Loucy (cell line): ENCODE measurements at regions not wholly inside any gene's neighbourhood (a gene's known extent, or its start where the extent isn't known, plus 50 kb on each side); places are given as distances from the start of the nearest gene placed in this dataset.

Experiments used
- H2AFZ ChIP-seq: fragments of 200-600 bp; sonication (generic); 2 replicates; pipeline ENCODE4 v1.6.0; 2016; ENCODE audit warnings: antibody characterized with exemption, mild to moderate bottlenecking, low read length, moderate library complexity
- H3F3A ChIP-seq: fragments of 200-600 bp; 2 replicates; pipeline ENCODE4 v1.6.0; 2016; ENCODE audit warnings: antibody characterized with exemption, low read depth, mild to moderate bottlenecking
- H3K27me3 ChIP-seq: fragments of 200-600 bp; sonication (generic); 2 replicates; pipeline ENCODE4 v1.6.1; 2014; ENCODE audit warnings: low read length, mild to moderate bottlenecking; ENCODE audit not compliant: insufficient read depth, poor library complexity, severe bottlenecking
- H3K36me3 ChIP-seq: fragments of 200-600 bp; sonication (generic); 2 replicates; pipeline ENCODE4 v1.6.1; 2016; ENCODE audit warnings: low read length; ENCODE audit not compliant: insufficient read depth
- H3K4me1 ChIP-seq: fragments of 200-600 bp; sonication (generic); 2 replicates; pipeline ENCODE4 v1.5.1; 2014; ENCODE audit warnings: low read length, mild to moderate bottlenecking; ENCODE audit not compliant: insufficient read depth, poor library complexity, severe bottlenecking
- H3K4me2 ChIP-seq: fragments of 200-600 bp; sonication (generic); 2 replicates; pipeline ENCODE4 v1.6.0; 2014; ENCODE audit warnings: antibody characterized with exemption, low read length, low read depth, mild to moderate bottlenecking; ENCODE audit not compliant: poor library complexity, severe bottlenecking
- H3K4me3 ChIP-seq: fragments of 200-600 bp; sonication (generic); 2 replicates; pipeline ENCODE4 v1.5.1; 2014; ENCODE audit warnings: low read length, mild to moderate bottlenecking, mixed read lengths; ENCODE audit not compliant: poor library complexity, severe bottlenecking
- H3K79me2 ChIP-seq: fragments of 200-600 bp; sonication (generic); 2 replicates; pipeline ENCODE4 v1.6.1; 2014; ENCODE audit warnings: low read length; ENCODE audit not compliant: insufficient read depth
- H3K9ac ChIP-seq: fragments of 200-600 bp; sonication (generic); 2 replicates; pipeline ENCODE4 v1.6.0; 2014; ENCODE audit warnings: mild to moderate bottlenecking, low read depth, low read length, moderate library complexity; ENCODE audit not compliant: poor library complexity, severe bottlenecking
- H3K9me2 ChIP-seq: fragments of 200-600 bp; sonication (generic); replicated peaks from 2 replicates; pipeline ENCODE4 v1.6.1; 2016; ENCODE audit warnings: low read depth, low read length, mixed read lengths
- H3K9me3 ChIP-seq: fragments of 200-600 bp; sonication (generic); 2 replicates; pipeline ENCODE4 v1.6.1; 2014; ENCODE audit warnings: mild to moderate bottlenecking, antibody characterized with exemption, low read length, low read depth; ENCODE audit not compliant: insufficient read depth
- H4K20me1 ChIP-seq: fragments of 200-600 bp; sonication (generic); 2 replicates; pipeline ENCODE4 v1.6.0; 2014; ENCODE audit warnings: antibody characterized with exemption, low read length, mild to moderate bottlenecking; ENCODE audit not compliant: insufficient read depth, poor library complexity, severe bottlenecking
- CTCF ChIP-seq: fragments of 200-600 bp; sonication (generic); conservative IDR thresholded peaks from 2 replicates; pipeline ENCODE4 v1.5.1; 2014; ENCODE audit warnings: mild to moderate bottlenecking, antibody characterized with exemption, low read length
- EZH2phosphoT487 ChIP-seq: fragments of 200-600 bp; IDR thresholded peaks from 2 replicates; pipeline ENCODE4 v1.6.1; 2018; ENCODE audit warnings: antibody characterized with exemption, mild to moderate bottlenecking, moderate library complexity, borderline replicate concordance

DNA sequence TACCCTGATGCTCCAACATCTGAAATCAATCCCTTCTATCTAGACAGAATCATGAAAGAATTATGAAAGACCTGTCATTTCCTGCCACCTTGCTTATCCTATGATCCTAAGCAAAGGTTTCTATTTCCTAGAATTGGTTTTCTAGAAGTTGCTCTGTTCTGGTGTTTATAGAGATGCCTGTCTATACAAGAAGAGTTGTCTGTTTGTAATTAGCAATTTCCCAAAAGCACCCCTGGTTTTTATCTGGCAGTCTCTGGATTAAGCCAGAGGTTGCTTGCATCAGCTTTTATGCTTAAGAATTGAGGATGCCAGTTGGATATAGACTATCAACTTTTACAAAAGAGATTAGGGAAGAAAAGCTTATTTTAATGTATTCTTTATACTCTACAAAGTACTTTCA is 133.0 kb upstream of the EFNA5 start:
- TF ChIP-seq EZH2phosphoT487 (no peak), CTCF (no peak)
- peaks cover 11% of the 10 kb centered on the region for H3K4me1 ChIP-seq

GRCh38 chr5:107801061-107801460 is 130.3 kb upstream of the EFNA5 start:
- Histone ChIP-seq H3K4me1 (peaks cover 11% of the 10 kb centered on the region), H3K36me3 (no peaks in the 10 kb centered on the region), H2AFZ (no peak overlapping the region), H4K20me1 (no peaks in the 10 kb centered on the region), H3K4me2 (no peak overlapping the region), H3K9ac (no peak overlapping the region), H3K9me2 (no peaks in the 10 kb centered on the region), H3K79me2 (no peaks in the 10 kb centered on the region), H3K9me3 (no peaks in the 10 kb centered on the region), H3K4me3 (no peak overlapping the region), H3K27me3 (no peaks in the 10 kb centered on the region), H3F3A (no peaks in the 10 kb centered on the region)
- no peak for TF ChIP-seq CTCF
- no peak for TF ChIP-seq EZH2phosphoT487

More for the DNA sequence above, 133.0 kb upstream of the EFNA5 start:
- no peaks in the 10 kb centered on the region for H4K20me1 ChIP-seq
- no peaks in the 10 kb centered on the region for H3K9me2 ChIP-seq
- H3K4me2 ChIP-seq = no peak overlapping the region
- no peaks in the 10 kb centered on the region for H3K9me3 ChIP-seq
- H3K79me2 ChIP-seq = no peaks in the 10 kb centered on the region
- H2AFZ ChIP-seq = no peak overlapping the region
- no peaks in the 10 kb centered on the region for H3F3A ChIP-seq
- H3K27me3 ChIP-seq = no peaks in the 10 kb centered on the region
- H3K9ac ChIP-seq = no peak overlapping the region
- H3K36me3 ChIP-seq = no peaks in the 10 kb centered on the region
- H3K4me3 ChIP-seq = no peak overlapping the region

DNA sequence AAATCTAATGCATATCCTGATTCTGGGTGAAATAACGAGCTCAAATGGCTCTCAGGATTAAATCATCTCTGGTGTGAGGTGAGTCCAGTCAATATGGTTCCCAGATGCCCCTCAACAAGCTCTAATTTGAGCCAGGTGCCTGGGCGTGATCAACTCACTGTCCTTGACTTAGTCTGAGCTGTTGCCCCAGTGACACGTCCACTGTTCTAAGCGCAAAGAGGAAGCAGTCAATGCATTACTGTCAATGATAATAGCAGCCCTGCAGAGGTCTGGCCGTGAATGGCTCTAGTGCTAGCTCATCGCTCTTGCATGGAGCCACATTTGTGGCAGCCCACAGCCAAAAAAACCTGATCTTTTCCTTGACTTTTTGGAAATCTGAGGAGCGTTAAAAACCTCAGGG is 128.6 kb upstream of the EFNA5 start:
- Histone ChIP-seq H3F3A (no peaks in the 10 kb centered on the region), H3K9me2 (no peaks in the 10 kb centered on the region), H3K4me1 (peaks cover 2% of the 10 kb centered on the region), H4K20me1 (no peaks in the 10 kb centered on the region), H3K36me3 (no peaks in the 10 kb centered on the region), H2AFZ (no peak overlapping the region), H3K27me3 (no peaks in the 10 kb centered on the region), H3K9me3 (no peaks in the 10 kb centered on the region), H3K9ac (no peak overlapping the region), H3K79me2 (no peaks in the 10 kb centered on the region), H3K4me3 (no peak overlapping the region), H3K4me2 (no peak overlapping the region)
- TF ChIP-seq CTCF (no peak), EZH2phosphoT487 (no peak)
